Fibroblast of gingiva (primary cell): ENCODE measurements at regions not wholly inside any gene's neighbourhood (a gene's known extent, or its start where the extent isn't known, plus 50 kb on each side); places are given as distances from the start of the nearest gene placed in this dataset.
"Not testable (repeated sequence)": the region's sequence is repeated elsewhere in the genome, so short reads cannot be mapped to it uniquely, and the experiment has no call there.

Experiments used
- DNase-seq: peaks from one replicate; pipeline ENCODE4 v3.0.0-alpha.2; 2011; ENCODE audit warnings: low read depth

DNA sequence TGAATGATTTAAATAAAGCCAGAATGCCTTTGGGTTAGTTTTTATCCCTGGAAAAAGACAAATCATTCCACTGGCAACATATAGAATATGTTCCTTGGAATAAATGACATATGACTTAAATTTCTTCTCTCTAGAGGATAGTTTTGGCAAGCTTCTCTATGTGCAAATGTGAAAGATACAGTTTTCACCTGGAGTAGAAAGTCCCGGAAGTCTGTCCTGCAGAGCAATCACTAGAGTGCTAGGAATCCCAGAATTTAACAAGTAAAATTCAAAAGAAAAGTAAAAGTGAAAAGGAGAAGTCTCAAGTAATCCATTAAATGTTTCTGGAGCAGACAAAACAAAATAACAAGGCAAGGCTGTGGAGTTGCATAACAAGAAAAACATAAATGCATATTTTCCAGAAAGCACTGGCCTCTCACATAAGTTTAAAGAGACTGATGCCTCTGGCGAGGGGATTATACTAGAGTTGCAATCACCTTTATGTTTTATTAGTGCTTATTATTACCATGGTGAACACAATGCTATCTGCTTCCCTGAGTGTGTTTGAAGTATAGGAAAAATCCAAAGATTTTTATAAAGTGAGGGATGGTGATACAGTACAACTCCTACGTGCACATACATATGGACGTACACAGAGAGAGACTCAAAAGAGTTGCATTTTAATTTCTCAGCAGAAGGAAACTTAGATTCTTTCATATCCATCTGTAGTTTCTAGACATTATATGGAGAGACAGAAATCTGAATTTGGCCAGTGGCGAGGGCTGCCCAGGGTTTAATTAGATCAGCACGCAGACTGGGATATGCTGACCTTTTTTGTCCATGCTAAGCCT is 188.3 kb upstream of the ANKRD55 start:
- no peak for DNase-seq

- DNase-seq, result no peak
Measured at GRCh38 chr5:56420323-56420722, 187.2 kb upstream of the ANKRD55 start.

DNA sequence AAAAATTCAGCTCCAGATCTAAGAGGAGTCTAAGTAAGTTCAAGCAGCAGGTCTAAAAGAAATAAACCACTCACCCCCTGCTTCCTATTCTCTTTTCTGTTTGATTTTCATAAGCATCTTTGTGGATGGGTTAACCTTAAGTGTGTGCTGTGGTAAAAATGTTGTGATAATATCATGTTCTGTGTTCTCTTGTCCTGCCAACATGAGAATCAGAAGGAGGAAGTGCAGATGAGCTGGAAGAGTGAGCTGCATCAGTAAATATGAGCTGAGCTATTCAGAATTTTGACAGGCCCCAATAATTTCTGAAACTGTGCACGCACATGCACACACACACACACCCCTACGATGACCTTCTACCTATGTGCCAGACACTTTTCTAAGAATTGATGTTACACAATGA is 186.5 kb upstream of the ANKRD55 start:
- DNase-seq, result no peak

GRCh38 chr5:56415356-56415765 is 182.2 kb upstream of the ANKRD55 start:
- DNase-seq, result peak; percentile 80

GRCh38 chr5:56414066-56414465 is 180.9 kb upstream of the ANKRD55 start:
- peak; percentile 81 for DNase-seq

DNA sequence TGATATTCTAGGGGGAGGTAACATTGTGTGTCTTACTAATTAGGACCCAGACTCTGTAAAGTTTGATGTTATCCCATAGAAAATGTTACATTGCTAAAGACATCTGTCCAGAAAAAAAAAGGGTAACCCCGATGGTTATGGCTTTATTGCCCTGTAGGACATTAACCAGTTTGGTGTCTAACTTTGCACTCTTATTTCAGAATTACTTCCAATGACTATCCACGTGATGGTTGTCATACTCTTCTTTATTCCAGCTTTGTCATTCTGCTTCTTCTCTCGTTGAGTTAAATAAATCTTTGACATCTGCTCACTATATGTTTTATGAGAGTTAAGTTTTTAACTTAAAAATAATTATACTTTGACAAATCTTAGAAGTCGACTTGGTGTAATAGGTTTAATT is 180.4 kb upstream of the ANKRD55 start:
- DNase-seq, result no peak

- no peak for DNase-seq
Measured at GRCh38 chr5:56412601-56413379, 179.7 kb upstream of the ANKRD55 start.

GRCh38 chr5:56410696-56411095 is 177.6 kb upstream of the ANKRD55 start:
- no peak for DNase-seq

- DNase-seq, result peak; percentile 69
Measured at GRCh38 chr5:56409331-56410190, 176.4 kb upstream of the ANKRD55 start.

DNA sequence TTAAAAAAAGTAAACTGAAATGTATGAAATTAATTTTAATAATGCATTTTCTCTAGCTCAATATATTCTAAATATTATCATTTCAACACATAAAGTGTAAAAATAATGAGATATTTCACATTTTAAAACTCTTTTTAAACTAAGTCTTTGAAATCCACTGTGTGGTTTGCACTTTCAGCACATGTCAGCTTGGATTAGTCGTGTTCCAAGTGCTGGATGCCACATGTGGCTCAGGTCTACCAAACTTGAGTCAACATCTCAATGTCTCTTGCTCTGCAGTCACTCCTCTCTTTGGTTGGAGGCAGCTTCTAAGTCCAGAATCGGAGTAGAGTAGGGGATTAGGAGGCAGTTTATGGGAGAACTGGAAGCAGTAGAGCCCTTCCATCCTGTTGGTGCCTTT is 173.7 kb upstream of the ANKRD55 start:
- DNase-seq, result no peak

GRCh38 chr5:56406221-56406620 is 173.1 kb upstream of the ANKRD55 start:
- no peak for DNase-seq

DNA sequence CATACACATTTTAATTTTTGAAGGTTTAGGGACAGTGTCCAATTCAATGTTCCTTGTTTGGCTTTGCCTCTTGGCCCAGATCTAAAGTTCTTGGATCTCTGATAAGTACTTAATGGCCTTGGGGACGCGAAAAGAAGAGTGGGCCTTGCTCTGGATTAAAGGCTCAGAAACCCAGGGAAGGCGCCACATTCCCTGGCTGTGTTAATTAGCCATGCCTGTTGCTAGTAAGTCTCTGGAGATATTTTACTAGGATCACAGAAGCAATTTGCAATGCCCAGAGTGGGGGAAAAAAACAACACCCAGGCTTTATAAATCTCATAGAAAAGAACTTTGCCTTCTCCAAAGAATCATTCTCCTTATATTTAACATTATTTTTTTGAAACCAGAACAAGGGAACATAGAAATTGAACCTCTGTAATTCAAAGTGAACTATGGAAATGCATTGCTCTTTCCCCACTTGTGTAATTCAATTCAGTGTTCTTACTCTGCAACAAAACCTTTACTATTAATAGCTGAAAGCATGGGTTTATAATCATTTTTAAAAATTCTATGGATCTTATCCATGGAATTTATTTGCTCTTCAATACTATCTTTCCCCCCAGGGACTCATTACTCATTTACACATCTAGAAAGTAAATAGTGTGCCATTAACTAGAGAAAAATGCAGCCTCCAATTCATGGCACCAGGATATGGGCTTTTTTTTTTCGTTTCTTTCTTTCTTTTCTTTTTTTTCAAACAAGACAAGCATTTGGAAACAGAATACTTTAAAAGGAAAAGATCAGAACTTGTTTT is 172.2 kb upstream of the ANKRD55 start:
- no peak for DNase-seq

DNA sequence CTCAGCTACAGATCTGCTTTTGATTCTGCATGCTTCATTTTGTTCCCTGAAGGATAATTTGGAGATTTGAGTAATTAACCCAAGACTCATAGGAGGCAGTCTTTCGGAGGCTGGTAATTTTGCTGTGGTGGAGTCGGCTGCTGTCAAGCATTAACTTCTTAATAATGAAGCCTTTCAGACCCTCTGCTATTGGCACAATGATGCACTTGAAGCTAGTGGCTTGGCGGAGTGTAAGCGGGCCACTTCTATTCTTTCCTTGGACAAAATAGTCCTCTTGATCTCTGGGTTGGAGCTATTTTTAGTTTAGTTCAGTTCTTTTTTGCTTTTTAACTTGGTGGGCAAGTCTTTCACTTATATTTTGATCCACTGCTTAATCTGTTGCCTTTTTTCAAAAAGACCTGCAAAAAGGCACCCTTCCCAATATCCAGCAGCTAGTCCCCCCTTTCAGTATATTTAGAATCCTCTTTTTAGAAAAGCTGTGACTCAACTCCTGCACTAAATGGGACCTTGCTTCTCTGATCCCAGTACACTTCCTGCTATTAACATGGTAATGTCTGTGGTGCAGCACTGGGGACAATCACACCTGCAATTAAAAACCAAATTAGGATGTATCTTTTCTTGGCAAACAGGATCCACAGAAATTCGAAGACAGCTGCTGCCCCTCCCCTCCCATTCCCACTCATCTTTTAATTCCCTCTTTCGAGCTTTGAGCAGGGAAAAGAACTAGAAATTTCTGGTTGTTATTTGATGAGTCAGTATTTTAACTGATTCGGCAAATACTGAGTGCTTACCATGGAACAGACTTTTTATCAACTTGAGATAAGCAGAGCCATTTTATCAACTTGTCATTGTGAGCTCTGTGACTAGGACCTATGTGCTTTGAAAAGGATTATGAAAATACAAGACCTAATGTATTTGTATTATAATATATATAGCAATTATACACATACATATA is 169.4 kb upstream of the ANKRD55 start:
- no peak for DNase-seq

GRCh38 chr5:56397796-56398195 is 164.7 kb upstream of the ANKRD55 start:
- DNase-seq, result not testable (repeated sequence)

GRCh38 chr5:56396634-56397033 is 163.5 kb upstream of the ANKRD55 start:
- no peak for DNase-seq

- no peak for DNase-seq
Measured at GRCh38 chr5:56389261-56389660, 156.1 kb upstream of the ANKRD55 start.

DNA sequence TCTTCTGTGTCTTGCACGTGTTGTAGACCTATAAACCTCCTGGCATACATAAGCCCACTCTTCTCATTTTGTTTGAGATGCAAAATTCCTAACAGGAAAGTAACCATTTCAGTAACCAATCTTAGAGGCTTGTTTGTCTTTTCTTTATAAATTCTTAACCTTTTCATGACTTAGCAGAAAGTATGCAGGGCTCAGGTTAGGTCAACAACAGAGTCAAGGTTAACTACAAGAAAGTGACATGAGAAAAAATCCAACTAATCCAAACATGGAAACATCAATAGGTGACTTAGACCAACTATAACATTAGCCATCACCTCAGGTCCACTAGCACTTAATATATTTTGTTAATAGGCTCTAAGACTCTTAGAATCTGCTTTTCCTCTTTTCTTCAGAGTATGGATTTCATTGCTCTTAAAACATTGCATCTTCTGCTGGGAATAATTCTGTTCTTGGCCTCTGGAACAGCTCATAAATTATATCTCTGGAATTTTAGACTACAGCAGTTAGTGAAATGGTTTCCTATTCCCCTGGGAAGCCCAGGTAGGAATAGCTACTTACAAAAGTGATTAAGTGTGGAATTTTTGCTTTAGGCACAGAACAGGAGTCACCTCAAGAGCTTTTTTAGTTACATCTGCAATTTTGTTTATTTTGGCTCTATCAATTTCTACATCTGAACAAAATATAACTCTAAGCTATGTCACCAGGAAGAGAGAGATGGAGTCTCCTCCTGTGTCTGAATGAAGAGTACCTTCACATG is 155.3 kb upstream of the ANKRD55 start:
- DNase-seq, result no peak

GRCh38 chr5:56386046-56386445 is 152.9 kb upstream of the ANKRD55 start:
- no peak for DNase-seq

DNA sequence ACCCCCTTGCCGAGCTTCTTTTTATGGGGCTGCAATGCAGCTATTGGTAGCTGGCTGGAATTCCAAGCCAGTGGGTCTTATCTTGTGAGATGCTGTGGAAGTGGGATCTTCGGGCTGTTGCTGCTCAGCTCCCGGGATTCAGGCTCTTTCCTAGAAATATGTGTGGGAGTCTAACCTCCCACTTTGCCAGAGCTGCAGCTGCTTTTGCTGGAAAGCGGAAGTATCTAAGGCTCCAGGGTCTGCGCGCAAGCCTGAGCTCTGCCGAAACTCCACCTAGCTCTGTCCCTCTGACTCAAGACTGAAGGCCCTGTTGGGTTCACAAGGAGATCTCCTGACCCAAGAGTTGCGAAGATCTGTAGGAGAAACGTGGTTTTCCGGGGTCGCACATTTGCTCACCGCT is 151.1 kb upstream of the ANKRD55 start:
- DNase-seq, result no peak

DNA sequence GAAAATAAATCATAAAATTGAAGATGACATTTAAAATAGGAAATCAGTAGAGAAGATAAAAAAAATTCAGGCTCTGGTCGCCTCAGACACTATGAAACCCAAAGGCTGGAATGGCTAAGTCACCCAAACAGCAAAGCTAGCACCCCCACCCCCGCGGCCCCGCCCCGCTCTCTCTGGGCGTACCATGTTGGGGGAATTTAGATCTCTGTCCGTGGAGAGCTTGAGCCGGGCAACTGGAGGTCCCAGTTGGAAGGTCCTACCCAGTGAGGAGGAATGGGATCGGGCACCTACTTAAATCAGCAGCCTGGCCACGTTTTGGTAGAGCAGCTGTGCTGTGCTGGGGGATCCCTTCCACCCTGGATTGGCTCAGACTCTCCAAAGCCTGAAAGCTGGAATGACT is 150.6 kb upstream of the ANKRD55 start:
- DNase-seq, result no peak
